ENCODE measurements at regions not wholly inside any gene's neighbourhood (a gene's known extent, or its start where the extent isn't known, plus 50 kb on each side); places are given as distances from the start of the nearest gene placed in this dataset.
A peak's percentile ranks its signal among the peaks of the same experiment; 100 is the strongest.

- TF ChIP-seq CEBPB (IDR thresholded peaks at IDR 0.05; ENCODE audit: low read depth, low read length), result no peak
- no peak for TF ChIP-seq CTCF (conservative IDR thresholded peaks at IDR 0.05; ENCODE audit: low read depth, low read length)
- no peak for TF ChIP-seq FOS (IDR thresholded peaks at IDR 0.05; ENCODE audit: low read depth, low read length)
- no peak for TF ChIP-seq POLR2A (IDR thresholded peaks at IDR 0.05; ENCODE audit: low read depth, low read length)
- TF ChIP-seq SMC3 (IDR thresholded peaks at IDR 0.05; ENCODE audit: low read depth, low read length), result no peak
- TF ChIP-seq RCOR1 (IDR thresholded peaks at IDR 0.05; ENCODE audit: insufficient replicate concordance, low read length), result no peak
- TF ChIP-seq RFX5 (IDR thresholded peaks at IDR 0.05; ENCODE audit: low read depth, low read length), result no peak
- TF ChIP-seq BHLHE40 (IDR thresholded peaks at IDR 0.05; ENCODE audit: low read depth, low read length), result peak; percentile 42; the same call in 1 of the 2 replicates
- TF ChIP-seq USF2 (IDR thresholded peaks at IDR 0.05; ENCODE audit: low read depth, low read length), result no peak
Observed at GRCh38 chr11:112564228-112564955, 303.7 kb upstream of the PLET1 start.
